Esophagus muscularis mucosa (tissue), 4 donors: ENCODE measurements at regions not wholly inside any gene's neighbourhood (a gene's known extent, or its start where the extent isn't known, plus 50 kb on each side); places are given as distances from the start of the nearest gene placed in this dataset.

Experiments
- CTCF ChIP-seq, 3 experiments: fragments of 200-600 bp in 2 of 3; fragments of 450-650 bp in 1 of 3; sonication (generic) in 2 of 3; IDR thresholded peaks; one replicate each; pipeline ENCODE4 v1.5.1; 2017 to 2019; ENCODE audit warnings: antibody characterized with exemption in 3 of 3, mild to moderate bottlenecking in 2 of 3, moderate library complexity in 1 of 3
- EP300 ChIP-seq: sonication (generic); formaldehyde crosslinking; IDR thresholded peaks from one replicate; pipeline ENCODE4 v1.6.1; 2017; ENCODE audit warnings: antibody characterized with exemption
- POLR2A ChIP-seq: fragments of 450-650 bp; IDR thresholded peaks from one replicate; pipeline ENCODE4 v1.6.1; 2017; ENCODE audit warnings: antibody characterized with exemption, moderate library complexity, mild to moderate bottlenecking, low read depth
- POLR2AphosphoS5 ChIP-seq, 2 donors: sonication (generic); formaldehyde crosslinking; IDR thresholded peaks; one replicate each; pipeline ENCODE4 v1.6.1; 2017; ENCODE audit warnings: antibody characterized with exemption in 2 of 2

- TF ChIP-seq CTCF (IDR thresholded peaks at IDR 0.05), result no peak
- no peak for TF ChIP-seq POLR2AphosphoS5 (IDR thresholded peaks at IDR 0.05)
- no peak for TF ChIP-seq POLR2A
- TF ChIP-seq EP300, result no peak
Measured at GRCh38 chr11:106540001-106540400, 462.5 kb downstream of the AASDHPPT start.
